Stimulated activated CD8-positive, alpha-beta memory T cell treated with anti-CD3 and anti-CD28 coated beads, Interleukin-7, amount 100 ng/mL, for 24 hours (primary cell): ENCODE measurements at regions not wholly inside any gene's neighbourhood (a gene's known extent, or its start where the extent isn't known, plus 50 kb on each side); places are given as distances from the start of the nearest gene placed in this dataset.

Source experiments
- DNase-seq: peaks from one replicate; pipeline ENCODE4 v3.0.0-alpha.2; 2020; ENCODE audit warnings: low read depth

DNA sequence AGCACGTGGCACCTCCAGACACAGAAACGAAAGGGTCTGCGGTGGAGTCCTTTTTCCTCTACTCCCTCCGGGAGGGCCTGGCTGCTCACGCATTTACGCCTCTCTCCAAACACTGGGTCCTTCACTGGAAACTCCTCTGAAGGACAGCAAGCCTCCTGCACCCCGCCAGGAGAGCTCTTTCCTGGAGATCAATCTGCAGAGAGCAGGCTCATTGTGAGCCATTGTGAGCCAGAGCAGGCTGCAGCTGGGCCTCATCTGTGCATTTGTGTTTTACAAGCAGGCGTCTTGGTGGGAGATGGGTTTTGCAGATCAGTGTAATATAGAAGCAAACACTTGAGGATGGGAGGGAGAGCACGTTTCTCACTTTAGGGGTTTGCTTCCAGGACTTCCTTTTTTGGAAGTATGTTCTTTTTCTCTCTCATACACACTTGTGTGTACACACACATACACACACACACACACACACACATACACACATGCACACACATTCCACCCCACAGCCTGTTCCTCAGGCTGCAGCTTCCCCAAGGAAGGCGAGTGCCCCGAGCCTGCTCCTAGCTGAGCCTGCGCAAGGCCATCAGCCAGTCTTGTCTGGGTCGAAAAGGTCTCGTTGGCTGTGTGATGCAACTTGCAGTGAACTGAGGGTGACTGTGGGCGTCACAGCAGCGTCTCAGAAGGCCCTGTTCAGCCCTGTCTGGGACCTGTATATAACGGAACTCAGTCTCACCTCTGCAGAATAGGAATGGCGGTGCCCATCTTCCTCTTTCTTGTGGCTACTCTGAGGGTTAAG, 163.5 kb downstream of the GLI2 start:
- no peak for DNase-seq

DNA sequence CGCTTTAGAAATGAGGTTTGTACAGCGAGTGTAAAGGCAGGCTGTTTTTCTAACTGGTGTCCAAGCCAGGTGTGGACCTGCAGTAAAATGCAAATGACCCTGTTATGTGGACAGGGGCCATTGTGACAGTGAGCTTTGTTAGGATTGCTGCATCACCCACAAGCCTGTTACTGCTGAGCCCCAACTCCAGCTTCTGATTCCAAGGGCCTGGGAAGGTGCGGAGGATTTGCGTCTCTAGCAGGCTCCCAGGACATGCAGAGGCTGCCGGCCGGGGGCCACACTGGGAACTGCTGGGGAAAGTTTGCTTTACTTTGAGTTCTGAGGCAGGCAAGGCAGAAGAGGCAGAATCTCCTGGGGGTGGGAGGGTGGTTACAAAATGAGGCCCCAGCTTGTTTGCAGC, 164.1 kb downstream of the GLI2 start:
- DNase-seq: no peak

DNA sequence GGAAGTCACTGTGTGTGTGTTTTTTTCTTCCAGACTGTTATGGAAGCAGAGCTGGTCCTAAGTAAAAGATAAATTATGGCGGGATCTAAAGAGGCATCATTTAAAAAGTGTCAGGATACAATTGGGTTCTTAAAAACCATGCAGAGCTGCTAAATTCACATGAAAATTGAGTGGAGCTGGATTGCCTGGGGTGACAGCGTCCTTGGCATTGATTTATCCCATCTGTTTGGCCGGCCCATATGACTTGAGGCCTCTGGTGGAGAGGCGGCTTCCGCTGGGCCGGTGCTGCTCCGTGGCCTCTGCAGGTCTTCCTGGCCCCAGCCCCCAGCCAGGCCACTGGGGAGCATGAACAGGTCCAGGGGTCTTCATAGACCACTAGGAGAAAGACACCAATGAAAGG, 165.5 kb downstream of the GLI2 start:
- DNase-seq: no peak

DNA sequence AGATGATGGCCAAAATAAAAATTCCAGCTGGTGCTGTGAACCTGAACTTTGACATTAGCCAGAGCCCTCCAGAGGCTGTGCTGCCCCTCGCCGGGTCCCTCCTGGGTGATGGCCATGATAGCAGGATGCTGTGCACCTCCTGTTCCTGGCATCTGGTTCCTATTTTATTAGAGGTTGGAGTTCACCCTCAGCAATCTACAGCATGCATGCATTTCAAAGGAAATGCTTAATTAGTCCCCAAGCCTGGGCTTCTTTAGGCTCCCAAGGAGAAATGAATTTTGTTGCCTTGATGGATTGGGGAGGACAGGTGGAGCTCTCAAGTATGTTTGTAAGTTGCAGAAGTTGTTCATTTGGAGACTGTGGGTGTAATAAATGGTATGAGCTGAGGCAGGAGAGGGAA, 166.9 kb downstream of the GLI2 start:
- DNase-seq: no peak

DNA sequence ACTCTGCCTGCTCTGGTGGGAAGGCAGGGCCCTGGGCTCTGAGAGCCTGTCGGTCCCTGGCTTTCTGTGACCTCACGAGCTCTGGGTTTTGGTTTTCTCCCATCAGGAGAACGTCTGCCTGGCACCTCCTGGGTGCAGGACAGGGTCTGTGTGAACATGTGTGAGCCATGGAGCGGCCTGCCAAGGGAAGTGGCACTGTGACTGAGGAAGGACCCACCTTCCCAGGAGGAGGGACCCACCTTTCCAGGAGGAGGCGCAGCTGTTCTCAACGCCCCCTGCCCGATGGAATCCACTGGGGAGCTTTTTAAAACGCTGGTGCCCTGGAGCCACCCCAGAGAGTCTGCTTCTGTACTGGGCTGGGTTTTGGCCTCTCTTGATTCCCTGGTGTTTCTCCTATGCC, 168.7 kb downstream of the GLI2 start:
- DNase-seq: no peak

DNA sequence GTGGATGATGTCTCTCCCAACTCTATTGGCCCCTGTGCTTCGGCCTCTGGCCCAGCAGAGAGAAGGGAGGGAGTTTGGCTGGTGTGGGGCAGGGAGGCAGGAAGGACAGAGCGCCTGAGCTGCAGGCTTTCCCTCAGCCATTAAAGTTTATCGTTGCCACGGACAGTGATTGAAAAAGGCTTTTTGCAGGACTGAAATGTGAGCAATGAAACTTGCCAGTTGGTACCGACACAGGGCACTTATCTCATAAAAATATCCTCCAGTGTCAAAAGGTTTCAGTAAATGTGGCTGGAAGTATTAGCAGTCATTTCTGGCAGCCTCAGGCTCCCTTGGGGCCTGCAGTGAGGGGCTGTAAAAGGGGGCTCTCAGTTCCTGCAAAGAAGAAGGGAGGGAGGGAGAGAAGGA, 169.2 kb downstream of the GLI2 start:
- DNase-seq: no peak

DNA sequence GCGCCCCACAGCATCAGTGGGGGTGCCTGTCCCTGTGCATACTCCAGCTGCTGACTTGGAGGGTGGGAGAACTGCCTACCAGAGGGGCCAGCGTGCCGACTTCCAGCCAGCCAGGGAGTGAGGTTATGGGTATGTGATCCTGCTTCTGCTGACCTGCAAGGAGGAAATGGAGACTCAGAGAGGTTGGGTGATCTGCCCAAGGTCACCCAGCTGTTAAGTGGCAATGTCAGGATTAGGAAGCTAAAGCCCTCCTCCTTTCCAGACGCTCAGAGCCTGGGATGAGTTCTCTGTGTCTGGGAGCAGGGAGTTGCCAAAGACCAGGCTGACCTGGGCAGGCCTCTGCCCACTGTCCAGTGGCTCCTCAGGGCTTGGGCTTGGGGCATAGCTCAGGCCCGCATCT, 169.6 kb downstream of the GLI2 start:
- DNase-seq: no peak

DNA sequence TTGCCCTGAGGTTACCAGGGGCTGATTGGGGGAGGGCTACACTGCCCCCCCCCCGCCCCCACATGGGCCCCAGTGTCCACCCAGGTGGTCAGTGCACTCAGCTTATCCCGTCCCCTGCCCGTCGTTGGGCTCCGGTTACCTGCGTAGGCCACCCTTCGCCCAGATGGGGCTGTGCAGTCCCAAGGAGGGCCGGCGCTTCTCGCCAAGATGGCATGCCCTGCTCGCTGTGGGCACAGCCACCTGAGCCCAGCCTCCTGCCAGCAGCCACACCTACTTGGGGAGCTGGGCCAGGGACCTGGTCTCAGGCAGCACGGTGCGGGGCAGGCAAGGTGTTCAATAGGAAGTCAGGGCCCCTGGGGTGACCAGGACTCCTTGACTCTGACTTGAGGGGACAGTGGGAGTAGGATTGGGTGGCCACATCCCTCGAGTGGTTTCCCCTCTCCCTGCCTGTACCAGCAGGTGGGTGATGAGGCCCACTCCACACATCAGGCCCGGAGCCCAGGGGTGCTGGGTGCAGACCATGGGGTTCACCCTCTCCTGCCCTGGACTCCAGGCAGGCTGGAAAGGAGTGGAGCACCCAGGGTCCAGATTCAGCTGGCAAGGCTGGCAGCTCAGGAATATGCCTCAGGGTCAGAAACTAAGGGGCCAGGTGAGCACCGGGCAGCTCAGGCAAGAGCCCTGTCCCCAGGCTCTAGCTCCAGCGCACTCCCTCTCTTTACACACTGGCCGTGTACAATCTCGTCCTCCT, 170.3 kb downstream of the GLI2 start:
- DNase-seq: no peak

DNA sequence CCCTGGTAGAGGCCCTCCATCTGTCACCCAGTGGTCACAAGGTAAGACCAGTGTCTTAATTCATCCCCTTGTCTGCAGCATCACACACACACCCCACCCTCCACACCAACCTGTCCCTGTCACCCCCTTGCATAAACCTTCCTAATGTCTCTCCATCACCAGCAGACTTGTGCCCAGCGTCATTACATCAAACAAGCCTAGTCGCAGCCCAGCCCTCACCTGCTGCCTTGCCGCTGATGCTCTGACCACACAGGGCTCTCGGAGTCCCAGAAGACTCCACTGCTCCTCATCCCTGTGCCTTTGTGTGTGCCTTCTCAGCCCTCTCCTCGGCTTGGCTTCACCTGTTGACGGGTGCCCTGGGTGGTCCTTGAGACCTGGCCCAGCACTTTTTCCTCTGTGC, 171.2 kb downstream of the GLI2 start:
- DNase-seq: no peak

DNA sequence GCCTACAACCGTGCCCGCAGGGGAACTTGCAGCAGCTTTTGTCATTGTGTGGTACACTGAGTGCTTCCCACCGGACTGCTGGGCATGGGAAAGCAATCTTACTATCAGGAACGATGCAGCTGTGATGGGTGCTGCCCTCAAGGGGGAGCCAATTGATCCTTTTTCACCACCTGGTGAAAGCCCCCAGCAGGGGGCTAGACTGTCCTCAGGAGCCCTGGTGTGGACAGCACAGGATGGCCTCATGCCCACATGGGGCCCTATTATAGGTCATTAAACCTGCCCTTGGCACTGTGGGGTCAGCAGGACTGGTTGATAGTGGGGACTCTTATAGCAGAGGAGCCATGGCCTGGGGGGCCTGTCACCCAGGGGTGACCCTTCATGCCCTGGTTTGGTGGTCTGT, 172.2 kb downstream of the GLI2 start:
- DNase-seq: no peak

DNA sequence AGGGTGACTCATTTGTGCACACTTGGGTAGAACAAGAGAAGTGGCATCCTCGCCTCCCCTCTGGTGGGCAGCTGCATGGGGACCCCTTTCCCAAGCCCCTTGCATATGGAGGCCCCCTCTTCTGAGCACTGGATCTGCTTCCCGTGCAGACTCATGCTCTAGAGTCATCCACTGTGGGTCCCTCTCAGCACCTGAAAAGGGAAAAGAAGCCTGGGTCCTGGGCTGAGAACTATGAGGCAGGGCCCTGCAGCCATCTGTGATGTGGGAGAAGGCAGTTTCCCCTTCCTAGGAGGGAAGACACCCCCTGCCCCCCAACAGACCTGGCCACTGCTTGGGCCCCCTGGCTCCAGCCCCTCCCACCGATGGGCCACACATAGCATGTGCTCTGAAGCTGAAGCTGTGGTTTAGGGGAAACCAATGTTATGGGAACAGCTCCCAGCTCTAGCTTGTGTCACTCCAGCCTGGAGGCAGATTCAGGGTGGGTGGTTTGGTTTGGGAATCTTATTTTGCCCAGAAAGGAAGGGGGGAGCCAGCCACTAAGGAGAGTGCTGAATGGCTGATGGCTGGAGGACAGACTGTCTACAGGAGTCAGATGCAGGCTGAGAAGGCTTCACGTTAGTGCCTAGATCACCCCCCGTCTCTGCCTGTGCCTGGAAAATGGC, 172.8 kb downstream of the GLI2 start:
- no peak for DNase-seq

DNA sequence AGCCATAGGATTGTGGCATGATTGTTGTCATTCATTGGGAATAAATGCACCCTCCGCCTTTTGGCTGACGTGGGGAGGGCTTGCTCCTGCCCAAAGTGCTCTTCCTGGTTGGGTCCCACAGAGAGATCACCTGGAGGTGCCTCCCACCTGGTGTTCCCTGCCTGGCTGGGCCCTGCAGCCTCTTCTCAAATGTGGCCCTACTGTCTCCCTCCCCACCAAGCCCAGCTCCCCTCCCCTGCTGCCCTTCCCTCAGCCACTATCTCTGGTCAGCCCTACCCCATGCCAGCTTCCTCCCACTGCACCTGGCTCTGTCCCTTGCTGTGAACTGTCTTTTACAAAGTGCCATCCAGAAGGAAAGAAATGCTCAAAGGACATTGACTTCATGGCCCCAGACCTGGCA, 173.4 kb downstream of the GLI2 start:
- no peak for DNase-seq

DNA sequence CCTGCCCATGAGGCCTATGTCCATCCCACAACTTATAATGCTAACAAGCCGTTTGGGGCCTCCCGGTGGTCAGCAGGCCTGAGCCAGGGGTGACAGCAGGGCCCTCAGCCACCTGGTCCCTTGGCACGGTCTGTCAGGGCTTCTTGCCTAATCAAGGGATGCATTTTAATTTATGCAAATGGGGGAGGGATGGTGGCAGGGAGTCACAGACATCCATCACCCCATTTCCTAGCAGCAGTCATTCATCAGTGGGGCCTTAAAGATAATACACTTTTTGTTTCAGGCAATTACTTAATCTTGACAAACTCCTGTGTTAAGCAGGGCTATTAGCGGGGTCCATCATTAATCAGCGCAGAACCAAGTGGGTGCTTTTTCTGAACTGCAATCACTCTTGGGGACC, 174.5 kb downstream of the GLI2 start:
- DNase-seq: no peak

DNA sequence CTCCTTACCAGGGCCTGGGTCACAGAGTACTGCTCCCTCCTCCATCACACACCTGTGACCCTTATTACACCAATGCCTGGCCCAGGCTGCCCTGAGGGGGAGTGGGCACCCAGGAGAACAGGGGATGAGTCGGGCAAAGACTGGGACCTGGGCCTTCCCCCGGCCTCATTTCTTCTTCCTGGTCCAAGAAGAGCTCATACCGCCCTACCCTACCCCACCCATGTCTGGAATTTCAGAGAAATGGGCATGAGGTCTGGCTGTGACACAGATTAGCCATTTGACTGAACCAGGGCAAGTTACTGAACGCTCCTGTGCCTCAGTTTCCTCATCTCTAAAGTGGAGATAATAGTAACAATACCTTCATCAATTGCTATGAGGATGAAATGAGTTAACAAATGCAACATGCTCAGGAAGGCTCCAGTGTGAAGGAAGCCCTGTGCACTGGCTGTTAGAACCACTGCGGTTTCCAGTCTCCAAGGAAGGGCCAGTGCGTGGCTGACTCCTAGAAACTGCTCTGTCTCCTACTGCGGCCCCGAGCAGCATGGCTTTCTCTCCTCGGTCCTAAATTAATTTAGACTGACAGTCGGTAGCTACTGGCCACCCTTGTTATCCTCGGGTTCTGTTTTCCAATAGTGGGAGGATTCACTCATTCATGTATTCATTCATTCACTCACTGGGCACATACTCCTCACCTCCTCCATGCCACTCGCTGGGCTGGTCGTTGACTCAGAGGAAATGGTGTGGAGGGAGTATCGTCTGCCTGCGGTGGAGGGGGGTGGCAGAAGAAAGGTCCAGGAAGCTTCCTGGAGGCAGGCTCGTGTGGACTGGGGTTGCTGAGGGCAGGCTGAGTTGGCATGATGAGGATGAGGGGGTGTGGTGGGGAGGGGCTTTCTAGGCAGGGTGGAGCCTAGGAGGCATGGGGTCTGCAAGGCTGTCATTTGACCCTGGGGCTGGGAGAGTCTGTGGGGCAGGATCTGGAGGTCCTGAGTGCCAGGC, 175.6 kb downstream of the GLI2 start:
- DNase-seq: no peak

DNA sequence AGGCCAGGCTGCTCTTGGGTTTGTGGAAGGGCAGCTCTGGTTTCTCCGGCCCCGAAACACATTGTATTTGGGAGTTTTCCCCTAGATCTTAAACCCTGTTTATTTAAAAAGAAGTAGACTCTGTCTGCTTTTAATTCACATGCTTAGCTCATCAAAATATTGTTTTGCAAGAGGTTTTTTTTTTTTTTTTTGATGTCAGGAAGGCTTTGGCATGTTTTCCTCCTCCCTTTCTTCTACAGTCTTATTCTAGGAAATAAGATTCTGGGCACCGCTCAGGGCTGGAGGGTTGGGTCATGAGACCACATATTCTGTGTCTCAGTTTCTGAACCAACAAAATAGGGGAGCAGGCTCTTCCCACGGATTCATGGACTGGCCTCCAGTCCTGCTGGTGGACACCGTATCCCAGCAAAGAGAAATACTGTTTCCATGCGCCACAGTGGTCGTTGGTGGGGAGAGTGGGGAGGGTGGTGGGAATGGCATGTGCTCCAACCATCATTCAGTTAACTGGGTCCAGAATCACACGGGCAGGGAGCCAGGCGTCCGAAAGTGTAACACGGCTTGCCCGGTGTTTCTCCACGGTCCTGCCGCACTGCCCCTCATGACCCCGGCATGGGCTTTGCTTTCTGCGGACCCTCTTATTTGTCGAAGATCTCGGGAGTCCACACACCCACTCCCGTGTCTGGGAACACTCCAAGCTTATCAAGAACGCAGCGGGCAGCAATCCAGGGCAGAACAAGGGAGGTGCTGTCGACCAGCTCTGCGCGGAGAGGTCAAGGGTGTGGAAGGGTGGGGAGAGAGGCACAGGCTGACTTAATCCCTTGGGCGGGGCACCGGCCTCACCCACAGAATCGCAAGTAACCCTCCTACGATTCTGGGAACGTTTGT, 176.7 kb downstream of the GLI2 start:
- no peak for DNase-seq

DNA sequence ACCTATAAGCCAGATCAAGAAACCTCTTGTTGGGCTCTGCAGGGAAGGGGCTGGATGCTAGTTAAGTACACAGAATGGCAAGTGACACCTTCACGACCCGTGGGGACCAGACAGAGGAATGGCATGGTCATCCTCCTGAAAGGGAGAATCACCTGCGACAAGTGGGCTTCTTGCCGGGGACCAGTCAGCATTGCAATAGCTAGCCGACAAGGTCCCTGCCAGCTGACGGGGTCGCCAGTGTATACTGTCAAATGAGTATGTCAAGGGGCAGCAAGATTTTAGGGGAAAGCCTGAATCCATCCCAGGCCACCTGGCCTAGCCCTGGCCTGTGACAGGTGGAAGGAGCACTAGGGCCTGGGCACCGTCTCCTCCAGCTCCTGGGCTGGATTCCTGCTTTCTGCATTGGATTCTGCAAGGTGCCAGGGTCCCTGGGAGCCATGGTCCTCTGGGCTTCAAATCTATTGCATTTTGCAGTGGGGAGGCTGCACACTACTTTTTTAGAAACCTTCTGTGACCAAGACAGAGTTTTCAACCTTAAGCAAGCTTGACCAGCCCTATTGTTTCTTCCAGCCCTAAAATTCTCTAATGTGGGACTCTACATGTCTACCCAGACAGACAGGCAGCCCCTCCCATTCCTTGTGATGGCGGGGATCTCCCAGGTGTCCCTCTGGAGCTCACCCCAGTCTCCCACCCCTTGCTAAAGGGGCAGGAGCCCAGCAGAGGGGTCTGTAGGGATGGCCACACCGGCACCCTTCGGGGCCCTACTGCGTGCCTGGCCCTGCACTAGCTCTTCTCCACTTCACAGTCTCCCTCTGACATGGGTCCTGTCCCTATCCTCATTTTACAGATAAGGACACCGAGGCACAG, 178.5 kb downstream of the GLI2 start:
- no peak for DNase-seq

DNA sequence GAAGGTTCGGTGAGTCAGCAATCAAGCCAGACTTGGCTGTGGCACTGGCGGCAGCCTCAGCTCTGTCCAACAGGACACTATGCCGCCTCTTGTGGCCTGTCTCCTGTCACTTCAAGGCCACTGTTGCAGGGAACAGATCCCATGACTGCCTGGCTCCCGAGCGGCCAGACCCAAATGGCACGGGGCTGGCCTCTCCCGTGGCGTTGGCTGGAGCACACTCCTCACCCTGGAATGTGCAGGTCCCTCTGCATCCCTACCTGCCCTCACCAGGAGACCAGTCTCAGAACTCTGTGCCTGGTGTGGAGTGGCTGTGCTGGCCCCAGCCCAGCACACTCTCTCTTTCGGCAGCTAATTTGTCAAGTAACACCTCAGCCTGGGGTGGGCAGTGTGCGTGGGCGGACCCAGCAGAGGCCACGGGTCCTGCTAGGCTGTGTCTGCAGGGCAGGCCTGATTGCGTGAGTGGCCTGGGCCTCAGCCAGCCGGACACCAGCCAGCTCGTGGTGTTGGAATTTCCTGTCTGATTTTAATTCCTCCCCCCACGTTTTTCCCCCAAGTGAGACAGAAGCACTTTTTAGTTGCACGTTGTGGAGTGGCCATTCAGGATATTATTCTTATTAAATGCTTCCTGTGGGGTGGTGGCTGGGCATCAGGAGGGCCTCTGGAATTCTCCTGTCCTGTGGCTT, 179.3 kb downstream of the GLI2 start:
- no peak for DNase-seq

DNA sequence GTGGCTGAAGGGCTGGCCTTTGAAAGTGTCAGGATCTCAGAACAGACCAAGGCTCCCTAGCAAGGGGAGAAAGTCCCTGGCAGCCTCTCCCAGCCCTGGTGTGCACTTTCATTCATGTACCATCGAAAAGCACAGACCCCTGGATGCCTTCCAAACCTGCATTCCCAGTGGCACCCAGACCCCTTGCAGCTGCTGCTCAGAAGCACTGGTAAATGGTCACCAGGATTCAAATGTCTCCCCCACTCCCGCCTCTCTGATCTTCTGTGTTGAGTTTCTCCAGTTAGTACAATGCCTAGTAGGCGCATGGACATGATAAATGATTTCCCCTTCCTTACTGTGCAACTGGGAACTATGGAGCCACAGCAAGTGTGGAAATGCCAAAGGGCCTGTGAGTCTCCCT, 180.0 kb downstream of the GLI2 start:
- DNase-seq: no peak

DNA sequence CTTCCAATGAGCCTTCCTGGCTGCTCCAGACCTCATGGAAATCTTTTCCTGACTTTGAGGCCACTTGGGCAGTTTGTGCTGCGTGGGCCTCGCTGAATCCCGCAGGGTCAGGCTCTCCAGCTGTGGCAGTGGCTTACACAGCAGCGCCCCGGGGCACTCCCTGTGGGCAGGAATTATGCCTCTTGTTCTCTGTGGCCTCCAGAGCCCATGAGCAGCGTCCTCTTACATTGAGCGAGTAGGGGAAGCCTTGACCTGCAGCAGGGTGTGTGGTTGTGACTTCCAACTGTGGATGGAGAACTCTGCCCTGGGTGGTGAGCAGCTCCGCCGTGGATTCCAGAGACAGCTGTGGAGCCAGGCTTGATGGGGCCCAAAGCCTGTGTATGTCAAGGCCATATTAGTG, 180.8 kb downstream of the GLI2 start:
- DNase-seq: no peak
